GM18873 (cell line): ENCODE measurements at regions not wholly inside any gene's neighbourhood (a gene's known extent, or its start where the extent isn't known, plus 50 kb on each side); places are given as distances from the start of the nearest gene placed in this dataset.

Experiments
- ATAC-seq: cut with Tn5 transposase; IDR thresholded peaks from one replicate; pipeline ENCODE4 v1.9.1; 2021; ENCODE audit warnings: mild to moderate bottlenecking, moderate library complexity, moderate number of reproducible peaks; ENCODE audit not compliant: unreplicated experiment, low FRiP score

- ATAC-seq: no peak
Measured at GRCh38 chr6:140051521-140052512, 677.4 kb upstream of the CITED2 start.

- no peak for ATAC-seq
Measured at GRCh38 chr6:140050101-140050995, 675.9 kb upstream of the CITED2 start.

- no peak for ATAC-seq
Measured at GRCh38 chr6:140049251-140049650, 674.8 kb upstream of the CITED2 start.

GRCh38 chr6:140048202-140048790, 673.8 kb upstream of the CITED2 start:
- ATAC-seq: no peak

GRCh38 chr6:140047321-140047720, 672.9 kb upstream of the CITED2 start:
- ATAC-seq: no peak

GRCh38 chr6:140046016-140046632, 671.7 kb upstream of the CITED2 start:
- no peak for ATAC-seq

GRCh38 chr6:140045116-140045515, 670.7 kb upstream of the CITED2 start:
- no peak for ATAC-seq

- ATAC-seq: no peak
Measured at GRCh38 chr6:140044626-140045025, 670.2 kb upstream of the CITED2 start.

GRCh38 chr6:140043762-140044378, 669.4 kb upstream of the CITED2 start:
- no peak for ATAC-seq

GRCh38 chr6:140043357-140043756, 668.9 kb upstream of the CITED2 start:
- ATAC-seq: no peak

- no peak for ATAC-seq
Measured at GRCh38 chr6:140041571-140042332, 667.3 kb upstream of the CITED2 start.

- ATAC-seq: no peak
Measured at GRCh38 chr6:140041056-140041455, 666.6 kb upstream of the CITED2 start.

- no peak for ATAC-seq
Measured at GRCh38 chr6:140040396-140040795, 665.9 kb upstream of the CITED2 start.

- no peak for ATAC-seq
Measured at GRCh38 chr6:140039364-140039763, 664.9 kb upstream of the CITED2 start.

- ATAC-seq: no peak
Measured at GRCh38 chr6:140036196-140036595, 661.7 kb upstream of the CITED2 start.

- ATAC-seq: no peak
Measured at GRCh38 chr6:140032189-140032588, 657.7 kb upstream of the CITED2 start.

GRCh38 chr6:140029551-140029950, 655.1 kb upstream of the CITED2 start:
- ATAC-seq: no peak

GRCh38 chr6:140027219-140027618, 652.8 kb upstream of the CITED2 start:
- no peak for ATAC-seq

- ATAC-seq: no peak
Measured at GRCh38 chr6:140026546-140026945, 652.1 kb upstream of the CITED2 start.
